ENCODE measurements at regions not wholly inside any gene's neighbourhood (a gene's known extent, or its start where the extent isn't known, plus 50 kb on each side); places are given as distances from the start of the nearest gene placed in this dataset.
"Not testable (repeated sequence)": the region's sequence is repeated elsewhere in the genome, so short reads cannot be mapped to it uniquely, and the experiment has no call there.

DNA sequence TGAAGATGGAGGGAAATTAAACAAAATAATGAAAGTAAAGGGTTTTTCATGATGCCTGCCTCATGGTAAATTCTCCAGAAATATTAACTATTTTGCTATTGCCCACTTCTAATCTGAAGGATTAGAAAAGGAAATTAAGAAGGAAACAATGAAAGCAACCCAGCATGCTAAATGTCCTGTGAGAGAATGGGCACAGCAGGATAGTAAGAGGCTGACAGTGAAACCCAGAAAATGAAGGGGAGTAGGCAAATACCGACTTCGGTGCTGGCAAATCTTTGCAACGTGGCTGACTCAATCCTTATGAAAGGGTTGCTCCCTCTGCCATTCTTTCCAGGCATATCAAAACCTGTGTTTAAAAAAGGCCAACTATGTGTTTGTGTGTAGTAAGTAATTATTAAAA, 147.5 kb upstream of the SYNPR start:
- no peak for ATAC-seq
- Mint-ChIP-seq H3K27me3 (no peaks in the 10 kb centered on the region), H3K27ac (no peak overlapping the region), H3K36me3 (ENCODE audit: low read depth) (no peaks in the 10 kb centered on the region), H3K4me3 (no peak overlapping the region), H3K9me3 (ENCODE audit: low read depth) (peaks cover 4% of the 10 kb centered on the region), H3K4me1 (no peaks in the 10 kb centered on the region)
- intact Hi-C loops (cut with DNase I, micrococcal nuclease) = no loop called here
- POLR2A ChIA-PET = no interaction called here
- DNase-seq = no peak
- CTCF ChIA-PET = no interaction called here

DNA sequence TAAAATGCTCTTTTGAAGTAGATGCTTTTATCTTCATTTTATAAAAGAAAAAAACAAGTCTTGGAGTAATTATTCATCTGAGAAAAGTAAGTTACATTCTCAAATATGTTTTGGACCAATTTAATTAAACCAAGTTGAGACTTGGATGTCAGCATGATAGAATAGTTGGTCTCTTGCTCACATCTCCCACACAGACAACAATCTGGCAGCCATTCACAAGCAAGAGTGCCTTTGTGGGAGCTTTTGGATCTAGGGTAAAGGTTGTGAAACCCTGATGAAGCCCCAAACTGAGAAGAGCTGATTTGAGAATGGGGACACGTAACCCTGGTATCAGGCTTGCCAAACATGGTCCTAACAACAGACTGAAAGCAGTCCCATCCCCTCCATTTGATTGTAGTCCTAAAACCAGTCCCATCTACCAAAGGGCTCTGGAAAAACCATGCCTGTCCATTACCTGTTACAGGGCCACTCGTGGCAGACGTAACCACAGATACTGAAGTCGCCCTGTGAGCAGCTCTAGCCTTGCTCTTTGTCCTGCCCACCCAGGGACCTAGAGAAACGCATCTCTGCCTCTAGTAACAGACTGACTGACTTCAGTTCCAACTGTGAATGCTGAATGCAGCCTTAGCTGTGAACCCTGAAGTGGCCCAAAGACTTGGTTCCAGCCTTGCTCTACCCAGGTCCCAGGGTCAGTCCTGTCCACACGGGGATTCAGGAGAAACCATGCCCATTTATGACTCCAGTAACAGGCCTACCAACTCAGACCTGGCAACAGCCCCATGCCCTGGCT, 145.5 kb upstream of the SYNPR start:
- no peaks in the 10 kb centered on the region for H3K27me3 Mint-ChIP-seq

DNA sequence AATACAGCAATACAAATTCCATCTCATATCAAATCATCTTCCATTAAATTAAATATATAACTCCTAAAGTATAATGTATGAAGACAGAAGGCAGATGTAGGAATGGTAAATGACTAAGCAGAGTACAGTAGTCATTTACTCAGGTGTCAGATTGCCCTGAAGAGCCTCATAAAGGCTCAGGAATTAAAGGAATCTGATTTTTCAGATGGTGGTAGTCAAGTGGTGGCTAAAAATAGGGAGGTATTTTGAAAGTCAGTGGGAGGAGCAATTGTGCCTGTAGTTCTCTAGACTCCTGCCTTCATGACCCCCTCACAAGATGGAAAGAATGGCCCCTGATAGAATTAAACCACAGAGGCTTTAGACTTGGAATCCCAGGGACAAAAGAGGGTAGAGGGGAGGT, 142.7 kb upstream of the SYNPR start:
- Mint-ChIP-seq H3K36me3 (ENCODE audit: low read depth) (no peaks in the 10 kb centered on the region), H3K4me3 (no peak overlapping the region), H3K27me3 (no peaks in the 10 kb centered on the region), H3K27ac (no peak overlapping the region), H3K4me1 (no peaks in the 10 kb centered on the region), H3K9me3 (ENCODE audit: low read depth) (peaks cover 7% of the 10 kb centered on the region)
- intact Hi-C loops (cut with DNase I, micrococcal nuclease) = no loop called here
- ChIA-PET CTCF (no interaction called here), POLR2A (no interaction called here)
- DNase-seq = no peak
- no peak for ATAC-seq

More for the DNA sequence above, 145.5 kb upstream of the SYNPR start:
- DNase-seq (no peak), ATAC-seq (no peak)
- no peak overlapping the region for H3K27ac Mint-ChIP-seq
- POLR2A ChIA-PET = interaction anchor here (0.7 kb wide), 1 partner anchor 911 kb away, joined by 4 read pairs; no protein-coding TSS in a partner anchor
- H3K4me3 Mint-ChIP-seq = no peak overlapping the region
- CTCF ChIA-PET = interaction anchor here (0.6 kb wide), 1 partner anchor 216 kb away, joined by 3 read pairs; no protein-coding TSS in a partner anchor
- no peaks in the 10 kb centered on the region for H3K36me3 Mint-ChIP-seq (ENCODE audit: low read depth)
- H3K4me1 Mint-ChIP-seq = no peaks in the 10 kb centered on the region
- H3K9me3 Mint-ChIP-seq (ENCODE audit: low read depth) = peaks cover 7% of the 10 kb centered on the region
- intact Hi-C loops (cut with DNase I, micrococcal nuclease) = no loop called here

DNA sequence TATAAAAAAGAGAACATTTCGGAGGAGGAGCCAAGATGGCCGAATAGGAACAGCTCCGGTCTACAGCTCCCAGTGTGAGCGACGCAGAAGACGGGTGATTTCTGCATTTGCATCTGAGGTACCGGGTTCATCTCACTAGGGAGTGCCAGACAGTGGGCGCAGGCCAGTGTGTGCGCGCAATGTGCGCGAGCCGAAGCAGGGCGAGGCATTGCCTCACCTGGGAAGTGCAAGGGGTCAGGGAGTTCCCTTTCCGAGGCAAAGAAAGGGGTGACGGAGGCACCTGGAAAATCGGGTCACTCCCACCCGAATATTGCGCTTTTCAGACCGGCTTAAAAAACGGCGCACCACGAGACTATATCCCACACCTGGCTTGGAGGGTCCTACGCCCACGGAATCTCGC, 141.9 kb upstream of the SYNPR start:
- H3K9me3 Mint-ChIP-seq (ENCODE audit: low read depth); intact Hi-C loops (cut with DNase I, micrococcal nuclease); ATAC-seq; H3K27ac Mint-ChIP-seq; CTCF ChIA-PET; POLR2A ChIA-PET; H3K36me3 Mint-ChIP-seq (ENCODE audit: low read depth); DNase-seq; H3K4me3 Mint-ChIP-seq; H3K27me3 Mint-ChIP-seq; H3K4me1 Mint-ChIP-seq: not testable (repeated sequence)

DNA sequence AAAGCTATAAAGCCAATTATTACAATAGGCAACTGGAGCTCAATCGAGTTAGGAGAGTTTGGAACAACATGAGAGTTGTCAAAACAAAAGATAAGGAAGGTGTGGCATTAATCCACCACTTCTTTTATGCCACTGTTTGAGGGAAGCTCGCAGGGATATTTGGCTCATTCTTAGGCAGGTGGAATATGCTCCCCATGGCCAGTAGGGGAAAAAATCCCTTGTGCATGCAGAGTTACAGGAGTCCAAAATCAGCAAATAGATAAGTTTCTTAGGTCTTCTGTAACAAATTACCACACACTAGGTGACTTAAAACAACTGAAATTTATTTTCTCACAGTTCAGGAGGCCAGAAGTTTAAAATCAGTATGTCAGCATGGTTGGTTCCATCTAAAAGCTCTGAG, 135.4 kb upstream of the SYNPR start:
- Mint-ChIP-seq H3K36me3 (ENCODE audit: low read depth) (no peaks in the 10 kb centered on the region), H3K27me3 (no peaks in the 10 kb centered on the region), H3K9me3 (ENCODE audit: low read depth) (peaks cover 2% of the 10 kb centered on the region), H3K27ac (no peak overlapping the region), H3K4me3 (no peak overlapping the region), H3K4me1 (no peaks in the 10 kb centered on the region)
- ChIA-PET CTCF (no interaction called here), POLR2A (interaction anchor here (0.6 kb wide), 1 partner anchor 402 kb away, joined by 3 read pairs; no protein-coding TSS in a partner anchor)
- no peak for ATAC-seq
- intact Hi-C loops (cut with DNase I, micrococcal nuclease) = no loop called here
- no peak for DNase-seq

DNA sequence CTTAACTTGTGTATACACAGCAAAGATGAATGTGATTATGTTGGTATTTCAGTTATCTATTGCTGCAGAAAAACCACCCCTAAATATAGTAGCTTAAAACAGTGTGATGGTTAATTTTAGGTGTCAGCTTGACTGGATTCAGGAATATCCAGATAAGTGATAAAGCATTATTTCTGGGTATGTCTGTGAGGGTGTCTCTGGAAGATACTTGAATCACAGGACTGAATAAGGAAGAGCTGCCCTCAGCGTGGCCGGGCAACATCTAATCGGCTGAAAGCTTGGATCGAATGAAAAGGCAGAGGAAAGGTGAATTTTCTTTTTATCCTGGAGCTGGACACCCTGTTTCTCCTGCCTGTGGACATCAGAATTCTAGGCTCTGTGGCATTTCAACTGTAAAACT, 132.0 kb upstream of the SYNPR start:
- intact Hi-C loops (cut with DNase I, micrococcal nuclease) = no loop called here
- H3K4me1 Mint-ChIP-seq = no peaks in the 10 kb centered on the region
- H3K27ac Mint-ChIP-seq = no peak overlapping the region
- H3K36me3 Mint-ChIP-seq (ENCODE audit: low read depth) = no peaks in the 10 kb centered on the region
- no peak overlapping the region for H3K4me3 Mint-ChIP-seq
- DNase-seq (no peak), ATAC-seq (no peak)
- H3K9me3 Mint-ChIP-seq (ENCODE audit: low read depth) = peaks cover 2% of the 10 kb centered on the region
- POLR2A ChIA-PET = no interaction called here
- CTCF ChIA-PET = no interaction called here
- H3K27me3 Mint-ChIP-seq = no peaks in the 10 kb centered on the region

DNA sequence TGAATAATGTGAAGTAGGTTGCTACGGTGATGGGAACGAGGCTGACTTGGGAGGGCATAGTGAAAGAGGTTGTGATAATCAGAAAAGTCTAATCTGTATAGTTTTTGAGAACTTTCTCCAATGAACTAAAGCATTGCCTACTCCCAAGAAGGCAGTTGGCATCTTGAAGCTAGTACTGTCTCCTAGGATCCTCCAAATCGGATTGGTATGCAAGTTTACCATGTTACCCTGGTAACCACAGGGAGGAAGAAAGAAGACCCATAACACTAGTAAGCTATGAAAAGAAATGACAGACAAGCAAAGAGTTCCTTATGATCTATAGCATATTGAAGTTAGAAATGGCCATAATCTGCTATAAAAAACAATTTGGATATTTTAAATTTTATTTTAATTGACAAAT, 127.2 kb upstream of the SYNPR start:
- ChIA-PET CTCF (no interaction called here), POLR2A (no interaction called here)
- Mint-ChIP-seq H3K4me3 (no peak overlapping the region), H3K27ac (no peak overlapping the region), H3K36me3 (ENCODE audit: low read depth) (no peaks in the 10 kb centered on the region), H3K4me1 (no peaks in the 10 kb centered on the region), H3K9me3 (ENCODE audit: low read depth) (peaks cover 3% of the 10 kb centered on the region), H3K27me3 (no peaks in the 10 kb centered on the region)
- no peak for DNase-seq
- intact Hi-C loops (cut with DNase I, micrococcal nuclease) = no loop called here
- ATAC-seq = no peak

DNA sequence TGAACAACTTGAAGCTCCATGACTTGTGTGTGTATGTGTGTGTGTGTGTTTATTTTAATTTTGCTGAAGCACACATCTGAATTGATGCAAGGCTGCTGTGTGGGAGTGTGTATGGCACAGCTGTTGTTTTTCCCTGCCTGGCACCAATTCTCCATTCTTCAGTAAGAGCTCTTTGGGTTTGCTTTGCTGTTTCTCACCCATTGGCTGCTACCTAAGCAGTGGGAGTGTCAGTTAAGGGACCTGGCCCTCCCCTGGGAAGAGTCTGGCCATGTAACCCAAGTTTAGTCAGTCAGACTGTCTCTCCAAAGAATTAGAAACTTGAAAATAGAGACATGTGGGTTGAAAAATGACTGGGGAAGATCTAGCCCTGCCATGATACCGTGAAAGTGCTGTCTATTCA, 126.2 kb upstream of the SYNPR start:
- intact Hi-C loops (cut with DNase I, micrococcal nuclease) = no loop called here
- no peak overlapping the region for H3K27ac Mint-ChIP-seq
- ATAC-seq = no peak
- H3K36me3 Mint-ChIP-seq (ENCODE audit: low read depth) = no peaks in the 10 kb centered on the region
- CTCF ChIA-PET = no interaction called here
- H3K4me1 Mint-ChIP-seq = no peaks in the 10 kb centered on the region
- H3K9me3 Mint-ChIP-seq (ENCODE audit: low read depth) = peaks cover 3% of the 10 kb centered on the region
- no peaks in the 10 kb centered on the region for H3K27me3 Mint-ChIP-seq
- POLR2A ChIA-PET = no interaction called here
- no peak overlapping the region for H3K4me3 Mint-ChIP-seq
- DNase-seq = no peak

DNA sequence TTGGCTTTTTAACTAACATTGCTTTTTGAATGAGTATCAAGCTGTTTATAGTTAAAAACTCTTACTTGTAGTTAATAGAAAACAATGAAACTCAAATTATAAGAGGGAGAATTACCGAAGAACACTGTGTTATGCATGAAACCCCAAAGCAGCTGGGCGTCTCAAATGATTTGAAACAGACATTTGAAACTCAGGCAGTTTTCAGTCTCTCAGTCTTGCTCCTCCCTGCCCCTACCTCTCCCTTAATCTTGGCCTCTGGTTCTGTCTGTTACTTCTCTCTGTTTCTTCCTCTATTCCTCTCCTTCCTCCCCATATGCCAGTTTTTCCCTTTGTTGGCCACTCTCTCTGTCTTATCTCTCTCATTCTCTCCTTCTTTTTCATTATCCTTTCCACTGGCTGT, 118.3 kb upstream of the SYNPR start:
- intact Hi-C loops (cut with DNase I, micrococcal nuclease) = no loop called here
- POLR2A ChIA-PET = no interaction called here
- CTCF ChIA-PET = no interaction called here
- DNase-seq (no peak), ATAC-seq (no peak)
- Mint-ChIP-seq H3K4me1 (no peaks in the 10 kb centered on the region), H3K4me3 (no peak overlapping the region), H3K27me3 (no peaks in the 10 kb centered on the region), H3K9me3 (ENCODE audit: low read depth) (peaks cover 3% of the 10 kb centered on the region), H3K36me3 (ENCODE audit: low read depth) (no peaks in the 10 kb centered on the region), H3K27ac (no peak overlapping the region)

DNA sequence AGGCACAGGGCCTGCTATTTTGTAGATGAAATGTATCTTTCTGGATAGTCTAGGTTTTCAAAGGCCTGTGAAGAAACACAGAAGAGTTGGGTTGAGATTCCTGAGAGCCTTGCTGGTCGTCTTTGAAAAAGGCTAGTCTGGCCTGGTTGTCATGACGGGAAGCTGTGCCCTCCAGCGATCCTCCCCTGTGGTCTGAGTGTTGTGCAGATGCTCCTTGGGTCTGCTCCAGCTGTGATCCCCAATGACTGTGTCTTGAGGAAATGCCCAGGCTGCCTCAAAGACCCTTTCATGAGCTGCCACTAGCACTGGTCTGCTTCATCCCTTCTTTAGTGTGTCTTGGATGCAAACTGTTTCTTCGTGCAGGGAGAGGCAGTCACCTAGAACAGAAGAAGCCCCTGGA, 111.0 kb upstream of the SYNPR start:
- ATAC-seq = no peak
- Mint-ChIP-seq H3K9me3 (ENCODE audit: low read depth) (peaks cover 3% of the 10 kb centered on the region), H3K4me3 (no peak overlapping the region), H3K36me3 (ENCODE audit: low read depth) (no peaks in the 10 kb centered on the region), H3K27ac (no peak overlapping the region), H3K27me3 (no peaks in the 10 kb centered on the region), H3K4me1 (no peaks in the 10 kb centered on the region)
- intact Hi-C loops (cut with DNase I, micrococcal nuclease) = no loop called here
- POLR2A ChIA-PET = no interaction called here
- CTCF ChIA-PET = interaction anchor here (1.1 kb wide), 1 partner anchor 32 kb away, joined by 3 read pairs; no protein-coding TSS in a partner anchor
- DNase-seq = no peak

DNA sequence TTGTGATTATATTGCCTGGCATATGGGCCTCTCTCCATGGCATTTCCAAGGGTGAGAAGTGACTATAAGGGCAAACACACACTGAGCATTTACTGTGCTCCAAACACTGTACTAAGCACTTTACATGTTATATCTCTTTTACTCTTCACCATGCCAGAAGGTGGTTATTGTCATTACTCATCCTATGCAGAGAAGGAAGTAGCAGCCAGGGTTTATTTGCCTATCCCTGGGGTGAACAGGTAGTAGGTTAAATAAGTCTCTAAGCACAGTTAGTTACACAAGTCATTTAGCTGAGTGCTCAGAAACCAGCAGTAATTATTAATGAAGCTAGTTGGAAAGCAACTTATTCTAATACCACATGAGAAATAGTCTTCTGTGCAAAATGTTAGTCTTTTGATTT, 109.9 kb upstream of the SYNPR start:
- Mint-ChIP-seq H3K4me3 (no peak overlapping the region), H3K27me3 (no peaks in the 10 kb centered on the region), H3K27ac (no peak overlapping the region), H3K9me3 (ENCODE audit: low read depth) (peaks cover 3% of the 10 kb centered on the region), H3K4me1 (no peaks in the 10 kb centered on the region), H3K36me3 (ENCODE audit: low read depth) (no peaks in the 10 kb centered on the region)
- ChIA-PET CTCF (interaction anchor here (1.1 kb wide), 1 partner anchor 31 kb away, joined by 3 read pairs; no protein-coding TSS in a partner anchor), POLR2A (no interaction called here)
- intact Hi-C loops (cut with DNase I, micrococcal nuclease) = no loop called here
- DNase-seq = no peak
- ATAC-seq = no peak

DNA sequence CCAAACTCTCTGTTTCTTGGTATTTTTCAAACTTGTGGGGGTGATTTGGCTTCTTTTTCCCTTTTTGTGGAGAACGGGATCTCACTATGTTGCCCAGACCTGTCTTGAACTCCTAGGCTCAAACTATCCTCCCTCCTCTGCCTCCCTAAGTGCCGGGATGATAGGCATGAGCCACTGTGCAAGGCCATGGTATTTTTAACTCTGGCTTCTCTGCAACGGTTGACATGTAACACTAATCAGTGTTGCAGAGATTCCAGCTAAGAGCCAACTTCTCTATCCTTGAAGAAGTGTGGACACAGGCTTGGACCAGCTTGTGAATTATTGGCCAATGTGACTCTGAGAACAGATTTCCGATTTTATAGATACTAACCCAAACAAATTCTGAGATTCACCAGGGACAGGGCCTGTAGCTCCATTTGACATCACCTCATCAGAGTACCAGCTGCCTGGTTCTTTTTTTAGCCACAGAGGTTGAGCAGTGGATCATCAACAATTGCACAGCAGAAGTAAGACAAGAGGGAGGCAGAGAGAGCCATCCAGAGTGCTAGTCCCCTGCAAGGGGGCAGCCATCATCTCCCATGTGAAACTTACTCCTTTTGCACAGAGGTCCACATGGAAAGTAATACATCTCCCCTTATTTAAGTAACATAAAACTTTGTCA, 98.1 kb upstream of the SYNPR start:
- no peak overlapping the region for H3K4me3 Mint-ChIP-seq
- no peaks in the 10 kb centered on the region for H3K27me3 Mint-ChIP-seq
- ChIA-PET CTCF (interaction anchor here (0.6 kb wide), 1 partner anchor 153 kb away, joined by 3 read pairs; no protein-coding TSS in a partner anchor), POLR2A (no interaction called here)
- peaks cover 9% of the 10 kb centered on the region for H3K9me3 Mint-ChIP-seq (ENCODE audit: low read depth)
- H3K27ac Mint-ChIP-seq = no peak overlapping the region
- intact Hi-C loops (cut with DNase I, micrococcal nuclease) = no loop called here
- DNase-seq = no peak
- no peaks in the 10 kb centered on the region for H3K4me1 Mint-ChIP-seq
- H3K36me3 Mint-ChIP-seq (ENCODE audit: low read depth) = no peaks in the 10 kb centered on the region
- no peak for ATAC-seq
